H1 (cell line): ENCODE measurements at regions not wholly inside any gene's neighbourhood (a gene's known extent, or its start where the extent isn't known, plus 50 kb on each side); places are given as distances from the start of the nearest gene placed in this dataset.

Experiments used
- CTCF ChIA-PET: fragments of 300-600 bp; sonication (Branson Sonifier 250); formaldehyde crosslinking; loops from one replicate; lab custom pipeline; 2021; ENCODE audit not compliant: partially characterized antibody; lab: Charles Lee
- POLR2A ChIA-PET: fragments of 300-600 bp; sonication (Branson Sonifier 250); formaldehyde crosslinking; loops from one replicate; lab custom pipeline; 2021; ENCODE audit warnings: inconsistent platforms; ENCODE audit not compliant: partially characterized antibody; lab: Charles Lee
- DNase-seq, 2 experiments: peaks; one replicate each; pipeline versions ENCODE4 v3.0.0 to v3.0.0-alpha.2; 2010 to 2022; ENCODE audit warnings: low spot score in 2 of 2, low read depth in 1 of 2, mixed read lengths in 1 of 2
- FAIRE-seq: peaks from 2 replicates; lab custom pipeline; 2011; peaks lifted over from hg19 to GRCh38; lab: Jason Lieb, UNC
- H2AFZ ChIP-seq: 2 replicates; pipeline ENCODE4 v1.8.1; 2012; ENCODE audit warnings: low read length, inconsistent platforms
- H2AK5ac ChIP-seq: 2 replicates; pipeline ENCODE4 v1.6.1; 2013; ENCODE audit warnings: low read depth, low read length
- H2BK120ac ChIP-seq: replicated peaks from 2 replicates; pipeline ENCODE3; 2013; ENCODE audit warnings: low read depth, low read length, inconsistent platforms
- H2BK12ac ChIP-seq: 2 replicates; pipeline ENCODE4 v1.6.1; 2013; ENCODE audit warnings: low read depth, low read length
- H2BK15ac ChIP-seq: 2 replicates; pipeline ENCODE4 v1.6.1; 2013; ENCODE audit warnings: low read length
- H2BK20ac ChIP-seq: 2 replicates; pipeline ENCODE4 v1.6.1; 2013; ENCODE audit warnings: low read length
- H2BK5ac ChIP-seq: 2 replicates; pipeline ENCODE4 v1.6.1; 2013; ENCODE audit warnings: low read depth, low read length
- H3K14ac ChIP-seq: 2 replicates; pipeline ENCODE4 v1.6.1; 2013; ENCODE audit warnings: inconsistent platforms; ENCODE audit not compliant: insufficient read length
- H3K18ac ChIP-seq: 2 replicates; pipeline ENCODE4 v1.6.1; 2013; ENCODE audit warnings: low read length; ENCODE audit errors: extremely low read depth
- H3K23ac ChIP-seq: 2 replicates; pipeline ENCODE4 v1.6.1; 2013; ENCODE audit warnings: inconsistent platforms; ENCODE audit not compliant: insufficient read length
- H3K23me2 ChIP-seq: 2 replicates; pipeline ENCODE4 v1.6.1; 2013; ENCODE audit warnings: low read depth, low read length
- H3K27ac ChIP-seq: 2 replicates; pipeline ENCODE4 v1.6.1; 2011; ENCODE audit warnings: low read depth, low read length, inconsistent platforms
- H3K27me3 ChIP-seq, 4 experiments: replicated peaks in 1 of 4; 1 replicate in 1 of 4; 2 replicates in 3 of 4; pipeline versions ENCODE4 v1.6.1 to v1.8.1; 2011 to 2013; ENCODE audit warnings: low read length in 3 of 4, mild to moderate bottlenecking in 3 of 4, inconsistent platforms in 2 of 4, mixed read lengths in 2 of 4, moderate library complexity in 1 of 4; ENCODE audit not compliant: control insufficient read depth in 3 of 4, insufficient read depth in 3 of 4; ENCODE audit errors: extremely low read depth in 1 of 4
- H3K36me3 ChIP-seq, 4 experiments: 2 replicates each; pipeline versions ENCODE4 v1.6.1 to v1.8.1; 2011 to 2013; ENCODE audit warnings: mild to moderate bottlenecking in 4 of 4, low read length in 3 of 4, moderate library complexity in 2 of 4, control low read depth in 1 of 4, inconsistent platforms in 1 of 4; ENCODE audit not compliant: insufficient read depth in 4 of 4, control insufficient read depth in 2 of 4
- H3K4ac ChIP-seq: replicated peaks from 2 replicates; pipeline ENCODE3; 2013; ENCODE audit warnings: low read length, low read depth, mixed read lengths, inconsistent platforms; ENCODE audit not compliant: insufficient read length
- H3K4me1 ChIP-seq, 4 experiments: replicated peaks in 1 of 4; 1 replicate in 1 of 4; 2 replicates in 3 of 4; pipeline versions ENCODE4 v1.6.1 to v1.8.1; 2011 to 2013; ENCODE audit warnings: low read length in 3 of 4, inconsistent platforms in 2 of 4, mixed read lengths in 1 of 4; ENCODE audit not compliant: insufficient read depth in 4 of 4, control insufficient read depth in 3 of 4
- H3K4me2 ChIP-seq, 2 experiments: 2 replicates each; pipeline versions ENCODE4 v1.6.1 to v1.8.1; 2011 to 2013; ENCODE audit warnings: low read depth in 2 of 2, low read length in 2 of 2, control low read depth in 1 of 2, inconsistent platforms in 1 of 2, mild to moderate bottlenecking in 1 of 2; ENCODE audit not compliant: insufficient read depth in 1 of 2
- H3K4me3 ChIP-seq, 4 experiments: fragments of 200-600, 300-600 bp in 1 of 4; sonication (generic), shearing (Covaris generic), sonication (Bioruptor Twin) in 1 of 4; 2 replicates each; pipeline versions ENCODE4 v1.5.1 to v1.8.1; 2011 to 2016; ENCODE audit warnings: low read length in 4 of 4, low read depth in 3 of 4, control low read depth in 2 of 4, inconsistent platforms in 2 of 4, mild to moderate bottlenecking in 2 of 4, mixed read lengths in 1 of 4, moderate library complexity in 1 of 4; ENCODE audit not compliant: insufficient read depth in 2 of 4; ENCODE audit errors: extremely low read depth in 1 of 4
- H3K56ac ChIP-seq: replicated peaks from 2 replicates; pipeline ENCODE3; 2013; ENCODE audit warnings: low read depth, mild to moderate bottlenecking, mixed read lengths, low read length, inconsistent platforms; ENCODE audit not compliant: insufficient read length
- H3K79me1 ChIP-seq: 2 replicates; pipeline ENCODE4 v1.6.1; 2013; ENCODE audit warnings: low read depth, low read length, control low read depth
- H3K79me2 ChIP-seq, 2 experiments: 2 replicates each; pipeline versions ENCODE4 v1.6.1 to v1.8.1; 2012 to 2013; ENCODE audit warnings: low read length in 2 of 2, mild to moderate bottlenecking in 2 of 2, inconsistent platforms in 1 of 2; ENCODE audit not compliant: insufficient read depth in 2 of 2, control insufficient read depth in 1 of 2
- H3K9ac ChIP-seq, 4 experiments: replicated peaks in 1 of 4; 1 replicate in 1 of 4; 2 replicates in 3 of 4; pipeline versions ENCODE4 v1.6.1 to v1.8.1; 2011 to 2013; ENCODE audit warnings: low read depth in 3 of 4, low read length in 3 of 4, control low read depth in 2 of 4, mild to moderate bottlenecking in 2 of 4, moderate library complexity in 2 of 4, inconsistent platforms in 1 of 4; ENCODE audit errors: extremely low read depth in 1 of 4
- H3K9me3 ChIP-seq, 2 experiments: 2 replicates each; pipeline versions ENCODE4 v1.6.1 to v1.8.1; 2012 to 2013; ENCODE audit warnings: mild to moderate bottlenecking in 2 of 2, moderate library complexity in 2 of 2, control low read depth in 1 of 2, inconsistent platforms in 1 of 2, low read depth in 1 of 2, low read length in 1 of 2, mixed read lengths in 1 of 2; ENCODE audit not compliant: insufficient read depth in 2 of 2
- H4K20me1 ChIP-seq, 2 experiments: replicated peaks in 1 of 2; 2 replicates each; pipeline versions ENCODE3 to v1.8.1; 2011 to 2013; ENCODE audit warnings: inconsistent platforms in 2 of 2, low read length in 2 of 2, mild to moderate bottlenecking in 1 of 2; ENCODE audit not compliant: insufficient read depth in 2 of 2, control insufficient read depth in 1 of 2
- H4K5ac ChIP-seq: 2 replicates; pipeline ENCODE4 v1.6.1; 2013; ENCODE audit warnings: low read length, low read depth, mixed read lengths, inconsistent platforms; ENCODE audit not compliant: insufficient read length
- H4K8ac ChIP-seq: 2 replicates; pipeline ENCODE4 v1.8.0; 2013; ENCODE audit warnings: mild to moderate bottlenecking, moderate library complexity, low read length, inconsistent platforms; ENCODE audit not compliant: insufficient read depth; ENCODE audit errors: extremely low read depth
- H4K91ac ChIP-seq: replicated peaks from 2 replicates; pipeline ENCODE3; 2013; ENCODE audit warnings: low read length, mixed read lengths, inconsistent platforms; ENCODE audit not compliant: insufficient read length
- ATF2 ChIP-seq: IDR thresholded peaks from 2 replicates; pipeline ENCODE4 v1.6.1; 2012; ENCODE audit warnings: low read length, inconsistent platforms
- CREB1 ChIP-seq: IDR thresholded peaks from 2 replicates; pipeline ENCODE4 v1.6.1; 2012; ENCODE audit warnings: inconsistent platforms
- JUND ChIP-seq: IDR thresholded peaks from 2 replicates; pipeline ENCODE4 v1.6.1; 2011; ENCODE audit warnings: mild to moderate bottlenecking, improper control_type of control experiment, low read length
- KDM1A ChIP-seq: fragments of 200-600, 300-600 bp; sonication (generic); IDR thresholded peaks from 2 replicates; pipeline ENCODE4 v1.7.1; 2016; ENCODE audit warnings: mild to moderate bottlenecking, low read length, borderline replicate concordance
- KDM4A ChIP-seq: IDR thresholded peaks from one replicate; pipeline ENCODE4 v1.7.1; 2012; ENCODE audit warnings: low read depth, mild to moderate bottlenecking, moderate library complexity, low read length, inconsistent platforms; ENCODE audit not compliant: severe bottlenecking
- MAFK ChIP-seq: IDR thresholded peaks from 2 replicates; pipeline ENCODE4 v1.6.1; 2012; ENCODE audit warnings: low read depth, mild to moderate bottlenecking, improper control_type of control experiment, low read length
- NRF1 ChIP-seq: IDR thresholded peaks from 2 replicates; pipeline ENCODE4 v1.6.1; 2011; ENCODE audit warnings: mild to moderate bottlenecking, low read depth, low read length, improper control_type of control experiment
- PHF8 ChIP-seq: fragments of 200-600 bp; sonication (generic); conservative IDR thresholded peaks from 2 replicates; pipeline ENCODE4 v1.7.1; 2012; ENCODE audit warnings: low read depth, mild to moderate bottlenecking, inconsistent platforms, low read length, moderate library complexity
- POU5F1 ChIP-seq: IDR thresholded peaks from 2 replicates; pipeline ENCODE4 v1.6.1; 2011; ENCODE audit warnings: low read depth, mild to moderate bottlenecking, low read length, moderate library complexity
- SIN3A ChIP-seq, 2 experiments: IDR thresholded peaks in 1 of 2; conservative IDR thresholded peaks in 1 of 2; 2 replicates each; pipeline ENCODE4 v1.6.1; 2011 to 2012; ENCODE audit warnings: low read length in 2 of 2, improper control_type of control experiment in 1 of 2, low read depth in 1 of 2, mild to moderate bottlenecking in 1 of 2
- SIRT6 ChIP-seq: IDR thresholded peaks from one replicate; pipeline ENCODE4 v1.7.1; 2012; ENCODE audit warnings: low read length, inconsistent platforms
- SP1 ChIP-seq: IDR thresholded peaks from 2 replicates; pipeline ENCODE4 v1.6.1; 2011; ENCODE audit warnings: low read depth, low read length
- TAF7 ChIP-seq: optimal IDR thresholded peaks from 2 replicates; pipeline ENCODE3; 2011; ENCODE audit warnings: low read depth, mild to moderate bottlenecking, inconsistent platforms, low read length, moderate library complexity, borderline replicate concordance
- WGBS, 2 experiments: shearing (Covaris generic) in 1 of 2; methylation state at CpG; one replicate each; pipeline versions ENCODE4 v1.1.6 to v1.1.7; 2013 to 2015; ENCODE audit warnings: low lambda C conversion rate in 2 of 2, mixed read lengths in 2 of 2, inconsistent platforms in 1 of 2, low coverage in 1 of 2, missing lambda C conversion rate in 1 of 2; ENCODE audit not compliant: insufficient replicate concordance in 2 of 2, insufficient coverage in 1 of 2, insufficient read length in 1 of 2; ENCODE audit errors: extremely low coverage in 1 of 2, missing lambda C conversion rate in 1 of 2; 5-methylcytosine and 5-hydroxymethylcytosine counted together

- ChIA-PET CTCF (interaction anchor here (0.6 to 1.3 kb wide), 6 partner anchors 9 to 488 kb away, joined by 3 to 5 read pairs (median 3); no protein-coding TSS in a partner anchor), POLR2A (no interaction called here)
- Histone ChIP-seq H4K8ac (no peak overlapping the region), H2BK5ac (no peak overlapping the region), H3K18ac (no peak overlapping the region), H2AK5ac (no peak overlapping the region), H3K9me3 (no peaks in the 10 kb centered on the region), H3K36me3 (no peaks in the 10 kb centered on the region), H3K4me3 (no peak overlapping the region), H3K9ac (no peak overlapping the region), H3K23ac (no peak overlapping the region), H3K23me2 (no peaks in the 10 kb centered on the region; the same call in 1 of the 2 replicates), H3K27ac (no peak overlapping the region), H3K79me2 (no peaks in the 10 kb centered on the region), H3K4me2 (no peak overlapping the region), H3K79me1 (no peaks in the 10 kb centered on the region), H2BK20ac (no peak overlapping the region), H4K91ac (no peak overlapping the region), H4K5ac (no peak overlapping the region), H3K4me1 (peaks cover 4 to 11% (median 7%) of the 10 kb centered on the region in 4 experiments; a peak in 5 of 7 replicates), H2BK12ac (no peak overlapping the region), H3K56ac (no peak overlapping the region), H3K14ac (no peak overlapping the region), H4K20me1 (no peaks in the 10 kb centered on the region), H3K27me3 (no peaks in the 10 kb centered on the region), H2BK15ac (no peak overlapping the region), H2BK120ac (no peak overlapping the region), H2AFZ (no peak overlapping the region), H3K4ac (no peak overlapping the region)
- FAIRE-seq (no peak), DNase-seq (peak in 1 of 2 experiments; percentile 23)
- WGBS, 2 experiments = 82% methylated on average over 5 of the region's 5 CpGs; no CpG with 5 or more reads in 1 of the 2 experiments
- TF ChIP-seq KDM1A (no peak), CREB1 (no peak), KDM4A (no peak), TAF7 (no peak), SP1 (no peak), SIRT6 (no peak), MAFK (no peak), NRF1 (no peak), POU5F1 (no peak), JUND (no peak), SIN3A (conservative IDR thresholded peaks at IDR 0.05 in 1 of 2, IDR thresholded peaks at IDR 0.05 in 1 of 2; ENCODE audit: low read depth in 1 of 2, low read length in 2 of 2) (no peak), PHF8 (no peak), ATF2 (no peak)
Observed at GRCh38 chr3:10557781-10558373, 52.5 kb upstream of the ATP2B2 start.
